ENCODE measurements at regions not wholly inside any gene's neighbourhood (a gene's known extent, or its start where the extent isn't known, plus 50 kb on each side); places are given as distances from the start of the nearest gene placed in this dataset.
"Not testable (repeated sequence)": the region's sequence is repeated elsewhere in the genome, so short reads cannot be mapped to it uniquely, and the experiment has no call there.

DNA sequence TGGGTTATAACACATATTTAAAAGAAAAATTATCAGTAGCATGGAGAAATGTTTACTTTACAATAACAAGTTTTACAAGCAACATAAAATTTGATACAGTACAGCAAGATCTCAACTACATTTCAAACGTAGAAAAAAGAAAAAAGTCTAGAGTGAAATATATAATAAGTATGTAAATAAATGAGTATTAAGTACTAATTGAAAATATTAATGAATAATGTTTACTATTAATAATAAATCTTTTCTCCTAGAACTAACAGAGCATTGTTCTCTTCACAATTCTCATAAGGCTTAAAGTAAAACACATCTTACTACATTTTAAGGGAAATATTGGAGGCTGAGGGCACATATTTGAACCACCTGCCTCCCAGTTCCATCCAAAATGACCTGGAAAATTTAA is 72.1 kb downstream of the TMEM212 start:
- Mint-ChIP-seq H3K4me3 (no peak overlapping the region), H3K27ac (no peak overlapping the region), H3K4me1 (no peaks in the 10 kb centered on the region), H3K27me3 (peaks cover 12% of the 10 kb centered on the region), H3K9me3 (peaks cover 5% of the 10 kb centered on the region), H3K36me3 (ENCODE audit: low read depth) (no peaks in the 10 kb centered on the region)
- ChIA-PET POLR2A (no interaction called here), CTCF (no interaction called here)
- DNase-seq = no peak

DNA sequence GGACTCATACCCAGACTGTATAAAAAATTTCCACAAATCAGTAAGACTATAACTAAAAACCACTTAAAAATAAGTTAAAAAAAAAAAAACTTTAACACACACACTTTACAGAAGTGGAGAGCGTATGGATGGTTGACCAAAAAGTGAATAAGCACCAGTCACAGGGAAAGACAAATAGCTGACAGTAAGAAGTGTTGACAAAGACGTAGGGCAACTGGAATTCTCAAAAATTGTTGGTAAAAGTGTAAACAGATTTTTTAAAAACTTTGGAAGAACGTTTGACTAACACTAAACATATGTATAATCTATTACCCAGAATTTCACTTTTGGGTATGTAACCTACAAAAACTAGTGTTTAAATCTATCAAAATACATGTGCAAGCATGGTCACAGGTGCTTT is 73.7 kb downstream of the TMEM212 start:
- Mint-ChIP-seq H3K4me3 (no peak overlapping the region), H3K9me3 (peaks cover 9% of the 10 kb centered on the region), H3K4me1 (no peaks in the 10 kb centered on the region), H3K27me3 (peaks cover 14% of the 10 kb centered on the region), H3K27ac (no peak overlapping the region), H3K36me3 (ENCODE audit: low read depth) (no peaks in the 10 kb centered on the region)
- ChIA-PET CTCF (no interaction called here), POLR2A (no interaction called here)
- DNase-seq = no peak

DNA sequence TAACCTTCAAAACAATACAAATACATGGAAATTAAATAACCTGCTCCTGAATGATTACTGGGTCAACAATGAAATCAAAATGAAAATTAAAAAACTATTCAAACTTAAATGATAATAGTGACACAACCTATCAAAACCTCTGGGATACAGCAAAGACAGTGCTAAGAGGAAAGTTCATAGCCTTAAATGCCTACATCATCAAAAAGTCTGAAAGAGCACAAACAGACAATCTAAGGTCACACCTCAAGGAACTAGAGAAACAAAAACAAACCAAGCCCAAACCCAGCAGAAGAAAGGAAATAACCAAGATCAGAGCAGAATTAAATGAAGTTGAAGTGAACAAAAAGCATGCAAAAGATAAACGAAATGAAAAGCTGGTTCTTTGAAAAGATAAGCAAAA is 79.5 kb downstream of the TMEM212 start:
- DNase-seq; H3K36me3 Mint-ChIP-seq (ENCODE audit: low read depth); CTCF ChIA-PET; H3K4me1 Mint-ChIP-seq; H3K4me3 Mint-ChIP-seq; POLR2A ChIA-PET; H3K27ac Mint-ChIP-seq: not testable (repeated sequence)
- Mint-ChIP-seq H3K27me3 (peaks cover 29% of the 10 kb centered on the region), H3K9me3 (peaks cover 17% of the 10 kb centered on the region)

DNA sequence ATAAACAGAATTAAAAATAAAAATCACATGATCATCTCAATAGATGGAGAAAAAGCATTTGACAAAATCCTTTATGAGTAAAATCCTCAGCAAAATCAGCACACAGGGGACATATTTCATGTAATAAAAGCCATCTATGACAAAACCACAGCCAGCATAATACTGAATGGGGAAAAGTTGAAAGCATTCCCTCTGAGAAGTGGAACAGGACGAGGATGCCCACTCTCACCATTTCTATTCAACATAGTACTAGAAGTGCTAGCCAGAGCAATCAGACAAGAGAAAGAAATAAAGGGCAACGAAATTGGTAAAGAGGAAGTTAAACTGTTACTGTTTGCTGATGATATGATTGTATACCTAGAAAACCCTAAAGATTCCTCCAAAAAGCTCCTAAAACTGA is 80.5 kb downstream of the TMEM212 start:
- peaks cover 32% of the 10 kb centered on the region for H3K27me3 Mint-ChIP-seq
- H3K4me1 Mint-ChIP-seq; POLR2A ChIA-PET; H3K4me3 Mint-ChIP-seq; H3K36me3 Mint-ChIP-seq (ENCODE audit: low read depth); H3K27ac Mint-ChIP-seq; DNase-seq; CTCF ChIA-PET: not testable (repeated sequence)
- H3K9me3 Mint-ChIP-seq = peaks cover 17% of the 10 kb centered on the region

DNA sequence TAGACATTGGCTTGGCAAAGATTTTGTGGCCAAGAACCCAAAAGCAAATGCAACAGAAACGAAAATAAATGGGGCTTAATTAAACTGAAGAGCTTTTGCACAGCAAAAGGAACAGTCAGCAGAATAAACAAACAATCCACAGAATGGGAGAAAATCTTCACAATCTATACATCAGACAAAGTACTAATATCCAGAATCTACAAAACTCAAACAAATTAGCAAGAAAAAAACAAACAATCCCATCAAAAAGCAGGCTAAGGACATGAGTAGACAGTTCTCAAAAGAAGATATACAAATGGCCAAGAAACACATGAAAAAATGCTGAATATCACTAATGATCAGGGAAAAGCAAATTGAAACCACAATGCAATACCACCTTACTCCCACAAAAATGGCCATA is 81.7 kb downstream of the TMEM212 start:
- POLR2A ChIA-PET, CTCF ChIA-PET, DNase-seq: not testable (repeated sequence)

DNA sequence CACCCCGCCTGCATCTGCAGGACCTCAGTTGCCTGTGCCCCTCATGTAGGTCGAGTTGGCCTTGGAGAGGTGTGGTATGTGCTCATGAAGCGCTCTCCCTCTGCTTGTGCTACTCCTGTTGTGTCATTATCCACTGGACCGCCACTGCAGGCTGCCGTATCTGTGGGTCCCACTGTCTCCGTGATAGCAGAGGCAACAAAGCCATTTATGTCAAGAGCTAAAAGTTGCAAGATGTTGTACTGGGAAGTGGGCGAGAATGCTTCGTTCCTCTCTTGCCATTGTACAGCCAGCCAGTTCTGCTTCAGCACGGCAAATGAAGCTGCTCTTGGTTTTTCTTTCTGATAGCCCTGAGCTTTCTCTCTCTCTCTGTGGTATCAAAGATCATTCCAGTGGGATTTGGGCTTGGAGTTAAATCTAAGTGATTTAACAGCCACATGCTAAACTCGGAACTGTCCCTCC is 89.0 kb downstream of the TMEM212 start:
- Mint-ChIP-seq H3K36me3 (ENCODE audit: low read depth) (no peaks in the 10 kb centered on the region), H3K4me3 (no peak overlapping the region), H3K27me3 (peaks cover 24% of the 10 kb centered on the region), H3K27ac (no peak overlapping the region), H3K9me3 (no peaks in the 10 kb centered on the region), H3K4me1 (peaks cover 5% of the 10 kb centered on the region)
- POLR2A ChIA-PET = no interaction called here
- DNase-seq = no peak
- CTCF ChIA-PET = no interaction called here

More for the DNA sequence above, 81.7 kb downstream of the TMEM212 start:
- not testable (repeated sequence) for H3K4me3 Mint-ChIP-seq; H3K36me3 Mint-ChIP-seq (ENCODE audit: low read depth); H3K27ac Mint-ChIP-seq; H3K4me1 Mint-ChIP-seq
- peaks cover 31% of the 10 kb centered on the region for H3K27me3 Mint-ChIP-seq
- peaks cover 15% of the 10 kb centered on the region for H3K9me3 Mint-ChIP-seq

DNA sequence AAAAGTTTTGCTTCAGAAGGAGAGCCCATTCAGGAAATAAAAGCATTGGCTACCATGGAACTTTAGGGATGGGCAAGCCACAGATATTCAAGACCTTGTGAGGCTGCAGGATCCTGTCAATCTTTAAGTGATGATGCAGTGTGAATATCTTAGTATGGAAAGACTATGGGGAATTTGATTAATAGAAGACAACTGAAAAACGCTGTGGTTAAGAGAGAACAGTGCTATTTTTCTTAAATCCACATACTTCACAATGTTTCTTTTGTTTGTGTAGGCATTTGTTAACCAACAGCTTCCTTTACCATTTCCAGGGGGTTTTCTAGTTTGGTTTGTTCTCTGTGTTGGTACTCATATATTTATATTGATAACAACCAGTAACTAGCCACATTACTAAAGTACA is 90.3 kb downstream of the TMEM212 start:
- CTCF ChIA-PET = interaction anchor here (1.0 kb wide), 1 partner anchor 408 kb away, joined by 3 read pairs; no protein-coding TSS in a partner anchor
- peaks cover 5% of the 10 kb centered on the region for H3K4me1 Mint-ChIP-seq
- no peaks in the 10 kb centered on the region for H3K9me3 Mint-ChIP-seq
- H3K4me3 Mint-ChIP-seq = no peak overlapping the region
- POLR2A ChIA-PET = no interaction called here
- DNase-seq = no peak
- no peak overlapping the region for H3K27ac Mint-ChIP-seq
- H3K36me3 Mint-ChIP-seq (ENCODE audit: low read depth) = no peaks in the 10 kb centered on the region
- H3K27me3 Mint-ChIP-seq = peaks cover 21% of the 10 kb centered on the region

DNA sequence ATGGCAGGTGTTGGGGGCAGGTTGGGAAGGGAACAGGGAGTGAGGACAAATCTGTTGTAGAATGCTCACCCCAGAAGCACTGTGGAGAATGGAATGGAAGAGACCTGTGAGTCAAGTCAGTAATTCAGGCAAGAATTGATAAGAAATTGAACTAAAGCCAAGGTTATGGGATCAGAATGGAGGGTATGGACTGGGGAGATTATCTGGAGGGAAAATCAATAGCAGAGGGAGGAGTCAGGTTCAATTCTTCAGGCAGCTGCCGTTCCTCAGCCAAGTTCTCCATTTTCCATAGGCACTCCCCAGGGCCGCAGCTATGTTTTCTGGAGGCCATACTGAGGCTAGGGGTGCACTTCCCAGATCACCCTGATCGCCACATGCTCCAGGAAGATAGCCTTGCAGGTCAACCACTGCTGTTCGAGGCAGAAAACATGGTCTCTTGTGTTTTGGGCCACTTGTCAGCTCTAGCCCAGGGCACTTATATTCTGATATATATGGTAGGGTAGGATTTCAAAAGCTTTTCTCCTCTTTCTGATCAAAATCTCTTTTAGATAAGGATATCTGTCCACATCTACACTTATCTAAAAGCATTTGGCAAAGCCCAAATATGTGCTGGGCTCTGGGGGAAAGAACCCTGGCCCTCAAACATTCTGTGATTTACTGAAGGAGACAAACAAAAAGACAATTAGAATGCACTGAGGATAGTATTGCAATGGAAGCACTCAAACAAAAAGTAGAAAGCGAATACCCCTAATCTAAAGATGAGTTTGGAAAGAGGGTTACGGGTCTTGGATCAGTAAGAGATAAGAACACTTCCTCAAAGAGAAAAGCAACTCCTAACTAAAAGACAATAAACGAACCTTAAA is 92.3 kb downstream of the TMEM212 start:
- ChIA-PET POLR2A (no interaction called here), CTCF (no interaction called here)
- Mint-ChIP-seq H3K27me3 (peaks cover 20% of the 10 kb centered on the region), H3K27ac (no peak overlapping the region), H3K4me1 (peaks cover 5% of the 10 kb centered on the region), H3K36me3 (ENCODE audit: low read depth) (no peaks in the 10 kb centered on the region), H3K4me3 (no peak overlapping the region), H3K9me3 (no peaks in the 10 kb centered on the region)
- no peak for DNase-seq

DNA sequence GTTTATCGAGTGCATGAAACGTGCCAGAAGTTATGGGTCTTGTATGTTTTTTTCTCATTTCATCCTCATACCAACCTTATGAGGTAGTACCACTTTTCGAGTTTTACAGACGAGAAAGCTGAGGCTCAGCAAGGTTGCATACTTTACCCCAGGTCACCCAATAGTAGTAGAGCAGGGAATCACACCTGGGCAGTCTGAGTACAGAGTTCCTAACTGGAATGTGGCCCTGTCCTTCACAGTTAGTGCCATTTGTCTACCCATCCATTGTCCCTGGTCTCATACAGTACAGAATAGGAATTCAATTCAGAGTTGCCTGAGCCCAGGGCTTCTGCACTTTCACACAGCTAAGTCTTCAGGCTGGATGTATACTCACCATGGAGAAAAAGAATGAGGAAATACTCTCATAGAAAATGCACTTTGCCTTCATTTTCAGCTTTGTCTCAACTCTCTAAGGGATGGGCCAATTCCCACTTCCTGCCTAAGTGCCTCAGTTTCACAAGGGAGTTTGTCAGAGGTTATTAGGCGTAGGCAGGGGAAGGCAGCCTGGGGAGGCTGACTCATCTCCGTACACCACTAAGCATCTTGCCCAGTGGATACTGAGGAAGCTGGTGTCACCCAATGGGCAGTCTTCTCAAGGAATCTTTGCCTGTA is 93.2 kb downstream of the TMEM212 start:
- no peak for DNase-seq
- ChIA-PET CTCF (no interaction called here), POLR2A (no interaction called here)
- Mint-ChIP-seq H3K4me3 (no peak overlapping the region), H3K27ac (no peak overlapping the region), H3K27me3 (peaks cover 18% of the 10 kb centered on the region), H3K9me3 (no peaks in the 10 kb centered on the region), H3K36me3 (ENCODE audit: low read depth) (no peaks in the 10 kb centered on the region), H3K4me1 (peaks cover 5% of the 10 kb centered on the region)

DNA sequence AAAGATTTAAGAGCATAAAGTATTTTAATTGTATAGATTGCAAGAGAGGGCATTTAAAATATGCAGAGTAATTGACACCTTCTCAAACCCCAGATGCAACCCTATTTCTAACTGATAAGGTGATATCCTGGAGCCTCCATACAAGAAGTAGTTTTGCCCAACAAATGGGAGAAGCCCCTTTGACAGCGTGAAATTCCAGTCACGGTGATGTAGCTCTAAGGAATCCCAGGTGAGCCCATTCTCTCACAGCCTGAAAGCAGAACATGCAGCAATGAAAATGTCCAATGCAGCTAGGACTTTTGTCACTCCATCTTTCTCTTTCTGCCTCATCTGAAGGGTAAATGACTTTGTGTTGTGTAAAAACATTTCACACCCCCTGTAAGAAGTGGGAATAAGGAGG is 96.4 kb downstream of the TMEM212 start:
- Mint-ChIP-seq H3K36me3 (ENCODE audit: low read depth) (no peaks in the 10 kb centered on the region), H3K4me3 (no peak overlapping the region), H3K27ac (no peak overlapping the region), H3K9me3 (no peaks in the 10 kb centered on the region), H3K4me1 (peaks cover 5% of the 10 kb centered on the region), H3K27me3 (peaks cover 9% of the 10 kb centered on the region)
- CTCF ChIA-PET = interaction anchor here (1.0 kb wide), 1 partner anchor 393 kb away, joined by 3 read pairs; no protein-coding TSS in a partner anchor
- POLR2A ChIA-PET = no interaction called here
- no peak for DNase-seq

DNA sequence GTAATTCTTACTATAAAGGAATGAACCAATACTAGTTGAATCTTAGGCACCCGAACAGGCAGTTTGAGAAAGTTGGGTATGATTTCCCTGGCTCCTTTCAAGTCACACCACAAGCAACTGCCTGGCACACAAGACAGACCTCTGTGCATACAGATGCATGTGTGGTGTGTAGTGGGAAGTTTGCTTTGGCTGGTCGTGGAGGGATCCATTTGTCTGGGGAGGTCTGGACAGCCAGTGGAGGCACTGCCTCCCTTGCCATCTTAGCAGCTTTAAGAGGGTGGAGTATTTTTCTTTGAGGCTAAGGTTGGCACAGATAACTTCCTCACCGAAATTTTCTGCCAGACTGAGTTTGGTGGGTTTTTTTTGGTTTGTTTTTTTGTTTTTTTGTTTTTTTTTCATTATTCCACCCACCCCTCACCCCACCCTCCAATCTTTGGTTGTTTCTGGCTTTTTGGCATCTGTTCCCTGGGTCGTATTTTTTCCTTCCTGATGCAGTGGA is 97.1 kb downstream of the TMEM212 start:
- Mint-ChIP-seq H3K4me1 (peaks cover 5% of the 10 kb centered on the region), H3K36me3 (ENCODE audit: low read depth) (no peaks in the 10 kb centered on the region), H3K9me3 (no peaks in the 10 kb centered on the region), H3K4me3 (no peak overlapping the region), H3K27ac (no peak overlapping the region), H3K27me3 (peaks cover 4% of the 10 kb centered on the region)
- POLR2A ChIA-PET = no interaction called here
- DNase-seq = no peak
- CTCF ChIA-PET = no interaction called here

DNA sequence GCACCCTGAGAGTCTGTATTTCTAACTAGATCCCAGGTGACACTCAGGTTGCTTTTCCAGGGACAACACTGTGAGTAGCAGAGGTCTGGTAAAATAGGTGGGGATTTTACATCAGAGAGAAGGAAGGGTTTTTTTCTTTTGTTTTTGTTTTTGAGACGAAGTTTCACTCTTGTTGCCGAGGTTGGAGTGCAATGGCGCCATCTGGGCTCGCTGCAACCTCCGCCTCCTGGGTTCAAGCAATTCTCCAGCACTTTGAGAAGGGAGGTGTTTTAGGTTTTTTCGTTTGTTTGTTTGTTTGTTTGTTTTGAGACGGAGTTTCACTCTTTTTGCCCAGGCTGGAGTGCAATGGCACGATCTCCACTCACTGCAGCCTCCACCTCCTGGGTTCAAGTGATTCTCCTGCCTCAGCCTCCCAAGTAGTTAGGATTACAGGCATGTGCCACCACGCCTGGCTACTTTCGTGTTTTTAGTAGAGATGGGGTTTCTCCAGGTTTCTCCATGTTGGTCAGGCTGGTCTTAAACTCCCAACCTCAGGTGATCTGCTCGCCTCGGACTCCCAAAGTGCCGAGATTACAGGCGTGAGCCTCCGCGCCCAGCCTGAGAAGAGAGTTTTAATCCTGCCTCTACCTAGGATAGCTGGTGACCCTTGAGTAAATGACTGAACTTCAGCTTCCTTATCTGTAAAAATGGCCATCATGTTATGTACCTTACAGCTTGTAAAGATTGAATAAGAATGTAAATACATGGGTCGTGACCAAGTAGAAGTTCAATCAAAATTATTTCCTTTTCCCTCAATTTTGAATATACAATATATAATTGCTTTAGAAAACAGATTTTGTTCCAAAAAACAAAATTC is 95.9 kb upstream of the FNDC3B start:
- ChIA-PET CTCF (no interaction called here), POLR2A (no interaction called here)
- H3K36me3 Mint-ChIP-seq (ENCODE audit: low read depth) = peaks cover 2% of the 10 kb centered on the region
- H3K4me1 Mint-ChIP-seq = no peaks in the 10 kb centered on the region
- peaks cover 4% of the 10 kb centered on the region for H3K9me3 Mint-ChIP-seq
- peaks cover 10% of the 10 kb centered on the region for H3K27me3 Mint-ChIP-seq
- DNase-seq = no peak
- H3K4me3 Mint-ChIP-seq = no peak overlapping the region
- no peak overlapping the region for H3K27ac Mint-ChIP-seq
